HUES6 (cell line): ENCODE measurements at regions not wholly inside any gene's neighbourhood (a gene's known extent, or its start where the extent isn't known, plus 50 kb on each side); places are given as distances from the start of the nearest gene placed in this dataset.

Source experiments
- H3K27ac ChIP-seq: 2 replicates; pipeline ENCODE4 v1.7.0; 2013; ENCODE audit warnings: low read depth, mild to moderate bottlenecking, low read length, inconsistent platforms
- H3K27me3 ChIP-seq: 2 replicates; pipeline ENCODE4 v1.6.1; 2013; ENCODE audit warnings: low read length; ENCODE audit not compliant: control insufficient read depth, insufficient read depth
- H3K36me3 ChIP-seq: 2 replicates; pipeline ENCODE4 v1.6.1; 2013; ENCODE audit warnings: low read length; ENCODE audit not compliant: control insufficient read depth, insufficient read depth
- H3K4me1 ChIP-seq: 2 replicates; pipeline ENCODE4 v1.6.1; 2013; ENCODE audit warnings: low read length; ENCODE audit not compliant: control insufficient read depth, insufficient read depth
- H3K4me3 ChIP-seq: 2 replicates; pipeline ENCODE4 v1.5.1; 2013; ENCODE audit warnings: low read depth, low read length
- H3K9ac ChIP-seq: one replicate; pipeline ENCODE4 v1.6.1; 2013; ENCODE audit warnings: mild to moderate bottlenecking, low read length
- H3K9me3 ChIP-seq: 2 replicates; pipeline ENCODE4 v1.6.1; 2013; ENCODE audit warnings: low read depth, low read length; ENCODE audit not compliant: control insufficient read depth, insufficient read depth

DNA sequence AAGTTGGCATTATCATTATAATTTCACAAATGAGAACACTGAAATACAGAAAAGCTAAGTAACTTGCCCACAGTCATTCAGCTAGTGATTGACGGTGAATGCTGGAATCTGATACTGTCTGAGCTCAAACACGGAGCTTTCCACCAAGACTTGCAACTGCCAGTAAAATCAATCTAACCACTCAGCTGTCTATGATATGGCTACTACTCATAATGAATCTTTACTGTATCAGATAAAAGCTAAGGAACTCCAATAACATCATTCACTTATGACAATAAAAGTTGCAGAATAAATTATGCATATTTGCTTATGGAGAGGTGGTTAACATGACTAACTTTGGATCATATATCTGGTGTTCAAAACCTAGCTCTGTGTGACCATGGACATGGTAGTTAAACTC, 279.4 kb upstream of the NXPH2 start:
- H3K27ac ChIP-seq, result no peak overlapping the region
- H3K4me3 ChIP-seq, result no peak overlapping the region
- no peaks in the 10 kb centered on the region for H3K27me3 ChIP-seq

DNA sequence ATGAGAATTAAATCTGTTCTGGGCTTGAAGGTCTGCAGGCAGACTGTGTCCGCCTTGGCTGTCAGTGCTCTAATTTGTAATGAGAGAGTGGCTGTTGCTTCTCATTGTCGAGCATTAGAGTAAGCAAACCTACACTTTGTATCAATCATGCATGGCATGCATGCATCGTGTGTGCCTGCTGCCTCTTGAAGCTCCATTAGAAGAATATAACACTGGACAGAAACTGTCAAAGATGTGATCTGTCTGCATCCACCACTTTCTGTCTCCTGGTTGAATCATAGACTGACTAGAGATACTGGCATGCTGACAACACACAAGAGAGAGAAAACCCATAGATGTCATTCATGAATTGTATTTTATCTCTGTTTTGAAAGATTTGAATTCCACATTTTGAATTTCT, 275.0 kb upstream of the NXPH2 start:
- Histone ChIP-seq H3K9ac (no peak overlapping the region), H3K4me1 (no peaks in the 10 kb centered on the region), H3K27ac (no peak overlapping the region), H3K9me3 (no peaks in the 10 kb centered on the region), H3K36me3 (no peaks in the 10 kb centered on the region), H3K4me3 (no peak overlapping the region), H3K27me3 (no peaks in the 10 kb centered on the region)

More for the DNA sequence above, 279.4 kb upstream of the NXPH2 start:
- Histone ChIP-seq H3K4me1 (no peaks in the 10 kb centered on the region), H3K9ac (no peak overlapping the region), H3K9me3 (no peaks in the 10 kb centered on the region), H3K36me3 (no peaks in the 10 kb centered on the region)

DNA sequence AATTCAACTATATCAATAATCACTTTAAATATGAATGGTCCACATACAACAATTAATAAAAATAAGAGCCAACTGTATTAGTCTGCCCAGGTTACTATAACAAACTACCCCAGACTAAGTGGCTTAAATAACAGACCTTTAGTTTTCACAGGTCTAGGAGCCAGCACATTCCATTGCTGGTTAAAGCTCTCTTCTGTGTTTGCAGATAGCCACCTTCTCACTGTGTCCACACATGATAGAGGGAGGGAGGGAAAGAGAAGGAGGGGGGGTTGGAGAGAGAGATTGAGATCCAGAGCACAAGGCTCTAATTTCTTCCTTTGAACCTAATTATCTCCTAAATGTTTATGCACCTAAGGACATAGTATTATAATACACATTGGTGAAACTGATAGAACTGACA, 267.8 kb upstream of the NXPH2 start:
- H3K9me3 ChIP-seq, result 0 out of 2 replicates have a peak, but pooled peaks cover 2% of the 10 kb centered on the region
- no peak overlapping the region for H3K27ac ChIP-seq
- H3K9ac ChIP-seq, result no peak overlapping the region
- H3K4me3 ChIP-seq, result no peak overlapping the region
- H3K4me1 ChIP-seq, result peaks cover 27% of the 10 kb centered on the region
- no peaks in the 10 kb centered on the region for H3K27me3 ChIP-seq
- no peaks in the 10 kb centered on the region for H3K36me3 ChIP-seq

DNA sequence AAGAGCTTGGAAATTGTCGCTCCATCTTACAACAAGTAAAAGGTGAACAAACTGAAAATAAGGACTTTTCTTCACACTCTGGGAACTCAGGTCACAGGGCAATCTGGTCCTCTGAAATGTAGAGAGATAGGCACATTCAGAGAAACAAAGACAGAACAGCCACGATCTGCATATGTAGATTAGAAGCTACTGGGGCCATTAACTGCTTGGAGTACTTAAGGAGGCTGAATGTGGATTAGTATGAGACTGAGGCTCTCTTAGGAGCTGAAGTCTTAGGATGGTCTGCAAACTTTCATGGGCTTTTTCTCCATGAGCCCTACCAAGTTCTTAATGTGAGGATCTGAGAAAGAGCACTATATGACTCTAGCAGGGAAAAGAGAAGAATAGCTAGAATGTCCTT, 265.3 kb upstream of the NXPH2 start:
- H3K9me3 ChIP-seq, result 0 out of 2 replicates have a peak, but pooled peaks cover 2% of the 10 kb centered on the region
- no peaks in the 10 kb centered on the region for H3K27me3 ChIP-seq
- no peak overlapping the region for H3K9ac ChIP-seq
- peaks cover 27% of the 10 kb centered on the region for H3K4me1 ChIP-seq
- no peak overlapping the region for H3K27ac ChIP-seq
- H3K4me3 ChIP-seq, result no peak overlapping the region
- no peaks in the 10 kb centered on the region for H3K36me3 ChIP-seq

DNA sequence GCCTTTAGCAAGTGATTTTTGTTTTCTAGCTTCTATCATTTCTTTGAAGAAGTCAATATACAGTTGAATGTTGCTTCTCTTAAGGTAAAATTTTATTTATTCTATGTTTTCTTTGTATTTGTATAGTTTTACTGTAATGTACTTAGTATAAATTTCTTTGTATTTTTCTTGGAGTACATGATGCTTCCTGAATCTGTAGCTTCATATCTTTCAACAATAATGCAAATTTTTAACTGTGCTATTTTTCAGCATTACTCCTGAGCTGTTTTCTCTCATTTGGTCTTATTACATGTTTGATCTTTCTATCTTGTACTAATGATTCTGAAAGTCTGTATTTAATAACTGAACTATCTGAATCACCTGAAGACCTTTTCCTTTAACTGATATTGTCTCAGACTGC, 253.9 kb upstream of the NXPH2 start:
- H3K4me3 ChIP-seq, result no peak overlapping the region
- peaks cover 3% of the 10 kb centered on the region; the same call in 1 of the 2 replicates for H3K9me3 ChIP-seq
- no peak overlapping the region for H3K9ac ChIP-seq
- H3K27me3 ChIP-seq, result no peaks in the 10 kb centered on the region
- no peaks in the 10 kb centered on the region for H3K4me1 ChIP-seq
- no peak overlapping the region for H3K27ac ChIP-seq
- H3K36me3 ChIP-seq, result no peaks in the 10 kb centered on the region

DNA sequence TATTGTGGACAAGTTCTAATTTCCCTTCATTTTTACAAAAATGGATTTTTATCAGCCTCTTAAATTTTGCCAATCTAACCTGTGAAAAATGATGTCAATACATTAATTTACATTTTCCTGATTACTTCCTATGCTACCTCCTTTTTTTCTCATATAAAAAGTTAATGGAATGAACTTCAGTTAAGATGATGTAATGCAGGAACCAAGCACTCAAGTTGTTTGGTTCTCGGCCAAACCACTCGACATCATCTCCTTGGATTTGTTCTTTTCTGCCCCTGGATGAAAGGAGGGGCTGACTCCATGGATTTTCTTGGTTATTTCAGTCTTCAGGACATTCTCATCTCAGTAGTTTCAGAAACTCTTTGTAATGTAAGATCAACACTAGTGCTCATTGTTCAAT, 253.1 kb upstream of the NXPH2 start:
- peaks cover 3% of the 10 kb centered on the region; the same call in 1 of the 2 replicates for H3K9me3 ChIP-seq
- no peaks in the 10 kb centered on the region for H3K4me1 ChIP-seq
- H3K36me3 ChIP-seq, result no peaks in the 10 kb centered on the region
- H3K9ac ChIP-seq, result no peak overlapping the region
- H3K27me3 ChIP-seq, result no peaks in the 10 kb centered on the region
- no peak overlapping the region for H3K4me3 ChIP-seq
- no peak overlapping the region for H3K27ac ChIP-seq

DNA sequence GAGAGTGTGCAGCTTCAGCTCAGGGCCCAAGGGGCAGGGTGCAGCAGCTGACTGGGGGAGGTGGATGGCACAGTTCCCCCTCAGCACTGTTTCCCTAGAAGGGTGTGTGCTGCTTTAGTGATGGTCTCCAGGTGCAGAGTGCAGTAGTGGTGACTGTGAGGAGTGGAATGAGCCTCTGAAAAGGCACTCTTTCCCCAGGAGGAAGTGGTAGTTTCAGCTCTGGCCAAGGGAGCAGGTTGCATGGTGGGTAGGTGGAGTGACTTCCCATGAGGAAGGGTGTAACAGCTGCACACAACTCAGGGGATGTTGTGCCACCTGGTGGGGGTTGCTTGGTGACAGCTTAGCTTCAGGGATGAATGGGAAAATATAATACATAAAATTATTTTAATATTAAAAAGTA, 251.5 kb upstream of the NXPH2 start:
- no peak overlapping the region for H3K27ac ChIP-seq
- no peak overlapping the region for H3K4me3 ChIP-seq
- no peaks in the 10 kb centered on the region for H3K4me1 ChIP-seq
- H3K36me3 ChIP-seq, result no peaks in the 10 kb centered on the region
- H3K9ac ChIP-seq, result no peak overlapping the region
- H3K9me3 ChIP-seq, result peaks cover 3% of the 10 kb centered on the region; the same call in 1 of the 2 replicates
- no peaks in the 10 kb centered on the region for H3K27me3 ChIP-seq

DNA sequence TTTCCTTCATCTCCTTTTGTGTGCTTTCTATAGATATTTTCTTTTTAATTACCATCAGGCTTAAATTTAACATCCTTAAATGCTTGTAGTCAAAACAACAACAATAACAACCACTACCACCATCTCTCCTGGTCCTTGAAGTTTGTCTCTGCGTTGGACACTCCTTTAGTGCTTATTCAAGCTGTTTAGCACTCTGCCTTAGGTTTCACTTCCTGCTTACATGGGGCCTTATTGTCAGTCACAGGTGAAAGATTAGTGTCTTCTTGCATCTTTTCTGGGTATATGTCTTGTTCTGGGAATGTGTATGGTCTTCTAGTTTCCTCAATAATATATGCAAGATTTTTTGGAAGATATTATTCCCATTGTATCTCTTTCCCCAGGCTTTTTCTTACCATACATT, 240.1 kb upstream of the NXPH2 start:
- Histone ChIP-seq H3K36me3 (no peaks in the 10 kb centered on the region), H3K27me3 (no peaks in the 10 kb centered on the region), H3K4me3 (no peak overlapping the region), H3K9ac (no peak overlapping the region), H3K4me1 (no peaks in the 10 kb centered on the region), H3K27ac (no peak overlapping the region), H3K9me3 (peaks cover 8% of the 10 kb centered on the region; the same call in 1 of the 2 replicates)

DNA sequence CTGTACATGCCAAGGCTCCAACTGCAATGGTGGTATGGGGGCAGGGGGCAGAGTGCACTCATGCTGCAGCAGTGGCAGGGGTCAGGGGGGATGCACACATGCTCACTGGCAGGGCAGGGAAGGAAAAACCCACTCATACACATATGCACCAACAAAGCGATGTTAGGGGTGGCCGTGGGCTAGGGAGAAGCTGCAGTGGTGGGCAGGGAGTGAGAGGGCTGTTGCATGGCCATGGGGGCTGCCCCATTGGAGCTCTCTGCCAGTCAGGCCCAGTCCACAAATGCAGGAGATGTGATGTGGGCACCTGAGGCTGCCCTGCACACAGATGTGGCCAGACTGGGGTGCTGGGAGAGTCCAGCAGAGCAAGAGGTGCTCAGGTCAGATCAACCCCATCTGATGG, 238.1 kb upstream of the NXPH2 start:
- Histone ChIP-seq H3K4me1 (no peaks in the 10 kb centered on the region), H3K9ac (no peak overlapping the region), H3K9me3 (peaks cover 8% of the 10 kb centered on the region; the same call in 1 of the 2 replicates), H3K27me3 (no peaks in the 10 kb centered on the region), H3K27ac (no peak overlapping the region), H3K4me3 (no peak overlapping the region), H3K36me3 (no peaks in the 10 kb centered on the region)

DNA sequence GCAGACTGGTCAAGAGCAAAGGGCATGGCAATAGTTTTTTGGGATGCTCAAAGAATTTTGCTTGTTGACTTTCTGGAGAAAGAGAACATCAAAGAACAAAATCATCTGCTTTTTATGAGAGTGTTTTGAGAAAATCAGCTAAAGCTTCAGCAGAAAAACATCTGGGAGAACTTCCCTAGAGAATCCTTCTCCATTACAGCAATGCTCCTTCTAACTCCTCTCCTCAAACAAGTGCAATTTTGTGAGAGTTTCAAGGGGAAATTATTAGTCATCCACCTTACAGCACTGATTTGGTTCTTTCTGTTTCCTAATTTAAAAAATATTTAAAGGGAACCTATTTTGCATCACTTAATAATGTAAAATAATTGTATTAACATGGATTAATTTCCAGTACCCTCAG, 226.9 kb upstream of the NXPH2 start:
- Histone ChIP-seq H3K9me3 (no peaks in the 10 kb centered on the region), H3K4me1 (no peaks in the 10 kb centered on the region), H3K27ac (no peak overlapping the region), H3K36me3 (no peaks in the 10 kb centered on the region), H3K27me3 (no peaks in the 10 kb centered on the region), H3K9ac (no peak overlapping the region), H3K4me3 (no peak overlapping the region)

DNA sequence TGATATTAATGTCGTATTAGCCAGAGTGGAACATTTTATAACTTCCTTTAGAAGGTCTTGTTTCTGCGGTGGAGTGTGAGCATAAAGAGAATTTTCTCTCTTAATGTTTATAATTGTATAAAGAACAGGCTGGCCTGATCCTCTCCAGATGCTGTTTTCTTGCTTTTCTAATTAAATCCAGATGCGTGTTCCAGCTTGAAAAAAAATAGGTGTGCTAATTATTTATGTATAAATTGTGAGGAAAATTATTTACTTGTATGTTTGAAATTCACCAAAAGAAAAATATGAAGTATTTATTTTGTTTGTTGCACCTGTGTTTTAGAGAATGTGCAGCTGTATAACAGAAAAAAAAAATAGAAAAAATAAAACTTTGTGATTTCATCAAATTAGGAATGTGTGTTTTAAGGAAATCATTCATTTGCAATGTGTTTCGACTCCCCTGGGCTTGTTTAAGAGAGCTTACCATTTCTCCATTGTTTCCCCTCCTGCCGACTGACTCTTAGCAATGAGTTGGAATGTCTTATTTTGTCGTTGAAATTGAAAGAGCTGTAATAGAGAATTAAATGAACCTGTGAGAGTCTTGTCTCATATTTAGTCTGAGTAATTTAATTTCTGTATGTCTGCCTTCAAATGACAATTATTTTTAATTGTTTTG, 220.1 kb upstream of the NXPH2 start:
- Histone ChIP-seq H3K27ac (no peak overlapping the region), H3K9ac (no peak overlapping the region), H3K4me3 (no peak overlapping the region), H3K36me3 (no peaks in the 10 kb centered on the region), H3K9me3 (no peaks in the 10 kb centered on the region), H3K27me3 (no peaks in the 10 kb centered on the region), H3K4me1 (peaks cover 5% of the 10 kb centered on the region; the same call in 1 of the 2 replicates)
